HG03097 (cell line): ENCODE measurements at regions not wholly inside any gene's neighbourhood (a gene's known extent, or its start where the extent isn't known, plus 50 kb on each side); places are given as distances from the start of the nearest gene placed in this dataset.
A peak's percentile ranks its signal among the peaks of the same experiment; 100 is the strongest.

Experiments used
- ATAC-seq: cut with Tn5 transposase; IDR thresholded peaks from one replicate; pipeline ENCODE4 v1.9.1; 2021; ENCODE audit not compliant: unreplicated experiment, low FRiP score

GRCh38 chr5:97832645-97833296 lies 649.7 kb upstream of the RIOK2 start:
- ATAC-seq: no peak

- no peak for ATAC-seq
Measured at GRCh38 chr5:97834561-97834960, 651.5 kb upstream of the RIOK2 start.

GRCh38 chr5:97835112-97835511 lies 652.1 kb upstream of the RIOK2 start:
- no peak for ATAC-seq

GRCh38 chr5:97836816-97837215 lies 653.8 kb upstream of the RIOK2 start:
- no peak for ATAC-seq

- ATAC-seq: peak; percentile 95
Measured at GRCh38 chr5:97838214-97838613, 655.2 kb upstream of the RIOK2 start.

- no peak for ATAC-seq
Measured at GRCh38 chr5:97839341-97840086, 656.5 kb upstream of the RIOK2 start.

- ATAC-seq: no peak
Measured at GRCh38 chr5:97840643-97841042, 657.6 kb upstream of the RIOK2 start.

GRCh38 chr5:97842687-97843086 lies 659.6 kb upstream of the RIOK2 start:
- ATAC-seq: no peak

GRCh38 chr5:97844797-97845196 lies 661.8 kb upstream of the RIOK2 start:
- no peak for ATAC-seq

GRCh38 chr5:97846643-97847042 lies 663.6 kb upstream of the RIOK2 start:
- no peak for ATAC-seq

GRCh38 chr5:97847920-97848631 lies 665.0 kb upstream of the RIOK2 start:
- no peak for ATAC-seq

- no peak for ATAC-seq
Measured at GRCh38 chr5:97851036-97851435, 668.0 kb upstream of the RIOK2 start.

GRCh38 chr5:97854871-97855762 lies 672.1 kb upstream of the RIOK2 start:
- no peak for ATAC-seq

- no peak for ATAC-seq
Measured at GRCh38 chr5:97874491-97874890, 691.4 kb upstream of the RIOK2 start.

- ATAC-seq: no peak
Measured at GRCh38 chr5:97876272-97876671, 693.2 kb upstream of the RIOK2 start.

GRCh38 chr5:97877588-97877987 lies 694.5 kb upstream of the RIOK2 start:
- no peak for ATAC-seq

- peak; percentile 99 for ATAC-seq
Measured at GRCh38 chr5:97888439-97888838, 705.4 kb upstream of the RIOK2 start.

GRCh38 chr5:97891971-97892370 lies 708.9 kb upstream of the RIOK2 start:
- ATAC-seq: no peak

GRCh38 chr5:97903742-97904141 lies 720.7 kb upstream of the RIOK2 start:
- ATAC-seq: no peak

GRCh38 chr5:97906135-97906534 lies 723.1 kb upstream of the RIOK2 start:
- no peak for ATAC-seq
